Breast epithelium (tissue), 3 donors: ENCODE measurements at regions not wholly inside any gene's neighbourhood (a gene's known extent, or its start where the extent isn't known, plus 50 kb on each side); places are given as distances from the start of the nearest gene placed in this dataset.

Experiments used
- POLR2A ChIP-seq: fragments of 450-650 bp; IDR thresholded peaks from one replicate; pipeline ENCODE4 v1.6.1; 2016; ENCODE audit warnings: antibody characterized with exemption, mild to moderate bottlenecking, moderate library complexity
- POLR2AphosphoS5 ChIP-seq, 3 donors: sonication (generic); formaldehyde crosslinking; IDR thresholded peaks; one replicate each; pipeline ENCODE4 v1.6.1; 2017; ENCODE audit warnings: antibody characterized with exemption in 3 of 3
- TF ChIP-seq, protein P1 (sequence below), 3 donors: fragments of 450-650 bp; IDR thresholded peaks; one replicate each; pipeline ENCODE4 v1.5.1; 2016 to 2017; ENCODE audit warnings: antibody characterized with exemption in 3 of 3, mild to moderate bottlenecking in 3 of 3, moderate library complexity in 3 of 3

DNA sequence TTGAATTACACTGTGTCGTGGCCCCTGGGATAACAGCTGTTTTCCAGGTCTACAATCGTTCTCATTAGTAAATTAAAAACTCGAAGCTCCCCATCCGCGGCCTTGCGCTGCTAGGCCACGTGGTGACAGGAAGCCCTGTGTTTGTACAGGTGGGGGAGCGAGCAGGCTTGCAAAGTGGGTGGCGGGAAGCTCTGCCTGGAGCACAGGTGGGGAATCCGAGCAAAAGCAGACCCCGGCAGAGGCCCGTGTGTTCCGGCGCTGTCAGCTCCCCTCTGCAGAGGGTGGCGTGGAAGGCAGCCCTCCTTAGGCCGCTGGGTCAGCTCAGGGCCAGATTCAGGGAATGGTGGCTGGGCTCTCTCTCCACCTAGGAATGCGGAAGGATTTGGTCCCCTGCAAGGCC lies 59.5 kb upstream of the ERCC6L2 start:
- TF ChIP-seq, protein P1, sequence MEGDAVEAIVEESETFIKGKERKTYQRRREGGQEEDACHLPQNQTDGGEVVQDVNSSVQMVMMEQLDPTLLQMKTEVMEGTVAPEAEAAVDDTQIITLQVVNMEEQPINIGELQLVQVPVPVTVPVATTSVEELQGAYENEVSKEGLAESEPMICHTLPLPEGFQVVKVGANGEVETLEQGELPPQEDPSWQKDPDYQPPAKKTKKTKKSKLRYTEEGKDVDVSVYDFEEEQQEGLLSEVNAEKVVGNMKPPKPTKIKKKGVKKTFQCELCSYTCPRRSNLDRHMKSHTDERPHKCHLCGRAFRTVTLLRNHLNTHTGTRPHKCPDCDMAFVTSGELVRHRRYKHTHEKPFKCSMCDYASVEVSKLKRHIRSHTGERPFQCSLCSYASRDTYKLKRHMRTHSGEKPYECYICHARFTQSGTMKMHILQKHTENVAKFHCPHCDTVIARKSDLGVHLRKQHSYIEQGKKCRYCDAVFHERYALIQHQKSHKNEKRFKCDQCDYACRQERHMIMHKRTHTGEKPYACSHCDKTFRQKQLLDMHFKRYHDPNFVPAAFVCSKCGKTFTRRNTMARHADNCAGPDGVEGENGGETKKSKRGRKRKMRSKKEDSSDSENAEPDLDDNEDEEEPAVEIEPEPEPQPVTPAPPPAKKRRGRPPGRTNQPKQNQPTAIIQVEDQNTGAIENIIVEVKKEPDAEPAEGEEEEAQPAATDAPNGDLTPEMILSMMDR (IDR thresholded peaks at IDR 0.05): no peak
- TF ChIP-seq POLR2A (no peak), POLR2AphosphoS5 (IDR thresholded peaks at IDR 0.05) (no peak)
